Progenitor cell of endocrine pancreas (in vitro differentiated cells): ENCODE measurements at regions not wholly inside any gene's neighbourhood (a gene's known extent, or its start where the extent isn't known, plus 50 kb on each side); places are given as distances from the start of the nearest gene placed in this dataset.

Experiments used
- DNase-seq: peaks from one replicate; pipeline ENCODE4 v3.0.0; 2021; ENCODE audit warnings: low spot score; ENCODE audit not compliant: unreplicated experiment
- H3K27ac Mint-ChIP-seq: 2 replicates; pipeline ENCODE4 v1.8.0; 2021; ENCODE audit warnings: mild to moderate bottlenecking, moderate library complexity, mixed read lengths
- H3K27me3 Mint-ChIP-seq: 2 replicates; pipeline ENCODE4 v1.8.0; 2021; ENCODE audit warnings: mixed read lengths
- H3K36me3 Mint-ChIP-seq: 2 replicates; pipeline ENCODE4 v1.8.0; 2022; ENCODE audit warnings: mixed read lengths; ENCODE audit not compliant: insufficient read depth
- H3K4me1 Mint-ChIP-seq: 2 replicates; pipeline ENCODE4 v1.8.0; 2021; ENCODE audit warnings: low read depth, mixed read lengths
- H3K4me3 Mint-ChIP-seq: 2 replicates; pipeline ENCODE4 v1.8.0; 2021; ENCODE audit warnings: low read depth, mild to moderate bottlenecking, moderate library complexity, mixed read lengths
- H3K9me3 Mint-ChIP-seq: 2 replicates; pipeline ENCODE4 v1.8.0; 2021; ENCODE audit warnings: low read depth, mixed read lengths
- TF ChIP-seq, protein P1 (sequence below): fragments of 200-600 bp; sonication (generic); IDR thresholded peaks from one replicate; pipeline ENCODE4 v1.5.0; 2021; ENCODE audit warnings: antibody characterized with exemption, mild to moderate bottlenecking; ENCODE audit not compliant: unreplicated experiment

DNA sequence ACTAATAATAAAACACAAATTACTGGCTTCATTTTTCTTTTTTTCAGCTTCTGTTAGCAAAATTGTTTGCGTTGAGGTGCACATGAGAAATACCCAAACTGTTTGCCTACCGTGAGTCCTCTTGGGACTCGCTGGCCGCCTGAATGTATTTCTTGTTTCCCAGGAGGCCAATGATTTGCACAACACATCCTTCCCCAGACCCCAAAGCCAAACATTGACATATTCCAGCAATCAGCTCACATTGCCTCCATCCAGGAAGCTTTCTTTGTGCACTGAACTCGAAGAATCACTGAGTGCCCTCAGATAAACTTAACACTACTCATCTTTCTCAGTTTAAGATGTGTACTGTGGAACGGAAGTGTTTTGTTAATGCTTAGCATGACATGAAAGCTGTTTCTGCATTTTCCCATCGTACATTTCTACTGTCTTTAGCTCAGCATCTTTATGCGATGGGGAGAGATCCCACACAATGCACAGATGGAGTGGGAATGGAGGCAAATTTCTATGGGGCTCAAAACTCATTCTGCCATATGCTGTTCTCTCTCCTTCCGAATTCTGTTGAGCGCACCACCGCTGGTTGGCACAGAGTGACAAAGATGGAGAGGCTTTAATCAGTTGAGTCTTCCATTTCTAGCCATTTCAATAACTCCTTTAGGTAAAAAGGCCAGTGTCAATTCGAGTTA lies 399.5 kb downstream of the RFC3 start:
- no peak for DNase-seq
- TF ChIP-seq, protein P1, sequence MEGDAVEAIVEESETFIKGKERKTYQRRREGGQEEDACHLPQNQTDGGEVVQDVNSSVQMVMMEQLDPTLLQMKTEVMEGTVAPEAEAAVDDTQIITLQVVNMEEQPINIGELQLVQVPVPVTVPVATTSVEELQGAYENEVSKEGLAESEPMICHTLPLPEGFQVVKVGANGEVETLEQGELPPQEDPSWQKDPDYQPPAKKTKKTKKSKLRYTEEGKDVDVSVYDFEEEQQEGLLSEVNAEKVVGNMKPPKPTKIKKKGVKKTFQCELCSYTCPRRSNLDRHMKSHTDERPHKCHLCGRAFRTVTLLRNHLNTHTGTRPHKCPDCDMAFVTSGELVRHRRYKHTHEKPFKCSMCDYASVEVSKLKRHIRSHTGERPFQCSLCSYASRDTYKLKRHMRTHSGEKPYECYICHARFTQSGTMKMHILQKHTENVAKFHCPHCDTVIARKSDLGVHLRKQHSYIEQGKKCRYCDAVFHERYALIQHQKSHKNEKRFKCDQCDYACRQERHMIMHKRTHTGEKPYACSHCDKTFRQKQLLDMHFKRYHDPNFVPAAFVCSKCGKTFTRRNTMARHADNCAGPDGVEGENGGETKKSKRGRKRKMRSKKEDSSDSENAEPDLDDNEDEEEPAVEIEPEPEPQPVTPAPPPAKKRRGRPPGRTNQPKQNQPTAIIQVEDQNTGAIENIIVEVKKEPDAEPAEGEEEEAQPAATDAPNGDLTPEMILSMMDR = no peak
- no peak overlapping the region for H3K4me3 Mint-ChIP-seq
- H3K36me3 Mint-ChIP-seq = no peaks in the 10 kb centered on the region
- H3K27me3 Mint-ChIP-seq = no peaks in the 10 kb centered on the region
- no peaks in the 10 kb centered on the region for H3K9me3 Mint-ChIP-seq
- H3K27ac Mint-ChIP-seq = no peak overlapping the region
- H3K4me1 Mint-ChIP-seq = no peaks in the 10 kb centered on the region

DNA sequence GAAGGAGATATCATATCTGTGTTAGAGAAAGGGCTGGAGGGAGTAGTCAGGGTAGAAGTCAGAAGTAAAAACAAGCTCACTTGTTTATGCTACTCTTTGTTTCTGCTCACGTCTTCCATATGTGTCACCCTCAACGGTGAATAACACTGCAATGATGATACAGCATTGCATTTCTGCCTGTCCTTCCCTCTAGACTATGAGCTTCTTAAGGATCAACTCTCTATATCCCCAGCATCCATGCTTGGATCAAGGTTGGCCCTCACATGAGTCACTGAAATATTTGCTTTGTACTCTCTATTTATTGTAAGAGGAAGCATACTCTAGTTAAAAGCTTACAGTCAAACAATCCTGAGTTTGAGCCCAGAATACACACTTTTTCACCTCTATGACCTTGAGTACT lies 406.0 kb downstream of the RFC3 start:
- H3K9me3 Mint-ChIP-seq = no peaks in the 10 kb centered on the region
- no peaks in the 10 kb centered on the region for H3K27me3 Mint-ChIP-seq
- no peak overlapping the region for H3K4me3 Mint-ChIP-seq
- TF ChIP-seq, protein P1 = no peak
- DNase-seq = no peak
- H3K4me1 Mint-ChIP-seq = peaks cover 6% of the 10 kb centered on the region
- H3K27ac Mint-ChIP-seq = no peak overlapping the region
- no peaks in the 10 kb centered on the region for H3K36me3 Mint-ChIP-seq

DNA sequence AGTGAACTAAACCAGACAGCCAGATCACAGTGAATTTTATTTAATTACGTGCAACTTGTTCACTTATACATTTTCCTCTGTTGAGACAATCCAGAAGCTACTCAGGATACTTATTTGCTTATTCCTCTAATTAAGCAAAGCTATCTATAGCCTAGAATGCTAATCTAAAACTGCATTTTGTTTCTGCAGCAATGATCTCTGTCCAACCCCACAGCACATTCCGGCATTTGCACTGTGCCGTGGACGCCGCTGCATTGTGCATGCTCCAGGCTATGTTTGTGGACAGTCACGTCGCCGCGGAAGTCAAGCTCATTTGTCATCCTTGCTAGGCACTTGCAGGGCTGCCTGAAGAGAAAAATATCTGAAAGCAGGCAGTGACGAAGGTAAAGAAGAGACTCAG lies 406.9 kb downstream of the RFC3 start:
- H3K36me3 Mint-ChIP-seq = no peaks in the 10 kb centered on the region
- TF ChIP-seq, protein P1 = no peak
- peaks cover 6% of the 10 kb centered on the region for H3K4me1 Mint-ChIP-seq
- no peak overlapping the region for H3K27ac Mint-ChIP-seq
- no peak overlapping the region for H3K4me3 Mint-ChIP-seq
- no peaks in the 10 kb centered on the region for H3K9me3 Mint-ChIP-seq
- DNase-seq = no peak
- no peaks in the 10 kb centered on the region for H3K27me3 Mint-ChIP-seq

DNA sequence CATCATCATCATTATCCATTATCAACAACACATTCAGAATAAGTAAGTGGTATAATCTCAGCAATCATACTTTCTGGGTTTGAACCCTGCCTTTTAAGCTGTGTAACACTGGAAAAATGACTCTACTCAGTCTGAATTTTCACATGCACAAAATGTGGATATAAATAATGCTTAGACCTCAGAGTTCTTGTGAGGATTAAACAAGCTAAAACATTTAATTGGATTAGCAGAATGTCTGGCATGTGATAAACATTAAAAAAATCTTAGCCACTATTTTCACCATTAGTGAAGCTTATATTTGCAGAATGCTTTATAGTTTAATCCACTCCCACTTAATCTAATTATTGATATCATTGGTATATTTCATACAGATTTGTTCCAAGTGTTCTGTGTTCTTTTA lies 412.3 kb downstream of the RFC3 start:
- Mint-ChIP-seq H3K4me1 (no peaks in the 10 kb centered on the region), H3K27me3 (no peaks in the 10 kb centered on the region), H3K36me3 (no peaks in the 10 kb centered on the region), H3K4me3 (no peak overlapping the region), H3K9me3 (peaks cover 10% of the 10 kb centered on the region), H3K27ac (no peak overlapping the region)
- TF ChIP-seq, protein P1 = no peak
- no peak for DNase-seq

DNA sequence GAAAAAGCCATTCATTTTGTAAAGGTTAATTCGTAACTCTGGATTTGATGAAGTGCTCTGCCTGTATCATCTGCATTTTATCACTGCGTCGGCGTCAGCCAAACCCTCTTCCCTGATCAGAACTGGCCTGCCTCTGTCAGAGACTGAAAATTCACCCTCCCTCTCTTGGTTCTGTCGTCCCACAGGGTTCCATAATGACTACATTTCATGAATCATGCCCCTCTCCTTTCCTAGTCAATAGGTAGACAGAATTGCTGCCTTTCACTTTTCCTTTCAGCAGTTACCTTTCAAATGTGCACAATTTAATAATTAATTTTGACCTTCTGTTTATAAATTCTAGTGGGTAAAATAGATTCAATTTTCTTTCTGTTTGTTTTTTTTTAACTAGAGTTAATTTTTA lies 423.4 kb downstream of the RFC3 start:
- TF ChIP-seq, protein P1 = no peak
- H3K9me3 Mint-ChIP-seq = peaks cover 3% of the 10 kb centered on the region
- peaks cover 1% of the 10 kb centered on the region for H3K36me3 Mint-ChIP-seq
- H3K27me3 Mint-ChIP-seq = no peaks in the 10 kb centered on the region
- no peak overlapping the region for H3K4me3 Mint-ChIP-seq
- no peaks in the 10 kb centered on the region for H3K4me1 Mint-ChIP-seq
- no peak overlapping the region for H3K27ac Mint-ChIP-seq
- no peak for DNase-seq
